ENCODE measurements at regions not wholly inside any gene's neighbourhood (a gene's known extent, or its start where the extent isn't known, plus 50 kb on each side); places are given as distances from the start of the nearest gene placed in this dataset.

DNA sequence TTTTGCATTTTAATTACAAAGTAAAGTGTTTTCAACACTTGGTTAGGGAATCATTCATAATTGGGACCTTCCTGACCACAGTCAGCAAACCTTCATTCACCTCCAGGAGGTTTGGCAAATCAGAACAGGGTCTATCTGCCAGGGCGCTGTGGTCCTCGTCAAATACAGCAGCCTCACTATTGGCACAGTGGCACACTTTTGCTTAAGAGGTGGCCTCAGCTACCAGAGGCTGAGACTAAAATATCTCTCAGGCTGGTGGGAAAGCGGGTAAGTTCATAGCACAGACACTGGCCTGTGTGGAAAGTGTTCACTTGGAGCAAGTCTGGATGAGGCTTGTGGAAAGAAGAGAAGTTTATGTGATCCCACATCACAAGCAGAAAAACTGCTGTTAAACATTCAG is 268.6 kb upstream of the DAPK1 start:
- intact Hi-C loops (cut with DNase I) = no loop called here
- H3K27ac ChIP-seq = no peak overlapping the region
- H3K27me3 ChIP-seq (ENCODE audit: low read depth) = no peaks in the 10 kb centered on the region
- H3K9me3 ChIP-seq = no peaks in the 10 kb centered on the region
- H3K4me1 ChIP-seq = no peaks in the 10 kb centered on the region
- TF ChIP-seq, protein P1, sequence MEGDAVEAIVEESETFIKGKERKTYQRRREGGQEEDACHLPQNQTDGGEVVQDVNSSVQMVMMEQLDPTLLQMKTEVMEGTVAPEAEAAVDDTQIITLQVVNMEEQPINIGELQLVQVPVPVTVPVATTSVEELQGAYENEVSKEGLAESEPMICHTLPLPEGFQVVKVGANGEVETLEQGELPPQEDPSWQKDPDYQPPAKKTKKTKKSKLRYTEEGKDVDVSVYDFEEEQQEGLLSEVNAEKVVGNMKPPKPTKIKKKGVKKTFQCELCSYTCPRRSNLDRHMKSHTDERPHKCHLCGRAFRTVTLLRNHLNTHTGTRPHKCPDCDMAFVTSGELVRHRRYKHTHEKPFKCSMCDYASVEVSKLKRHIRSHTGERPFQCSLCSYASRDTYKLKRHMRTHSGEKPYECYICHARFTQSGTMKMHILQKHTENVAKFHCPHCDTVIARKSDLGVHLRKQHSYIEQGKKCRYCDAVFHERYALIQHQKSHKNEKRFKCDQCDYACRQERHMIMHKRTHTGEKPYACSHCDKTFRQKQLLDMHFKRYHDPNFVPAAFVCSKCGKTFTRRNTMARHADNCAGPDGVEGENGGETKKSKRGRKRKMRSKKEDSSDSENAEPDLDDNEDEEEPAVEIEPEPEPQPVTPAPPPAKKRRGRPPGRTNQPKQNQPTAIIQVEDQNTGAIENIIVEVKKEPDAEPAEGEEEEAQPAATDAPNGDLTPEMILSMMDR (IDR thresholded peaks at IDR 0.05) = no peak
- ATAC-seq (no peak), DNase-seq (no peak)
- H3K4me3 ChIP-seq = no peak overlapping the region
- H3K36me3 ChIP-seq = no peaks in the 10 kb centered on the region

GRCh38 chr9:87233431-87233830 is 264.2 kb upstream of the DAPK1 start:
- intact Hi-C loops (cut with DNase I) = no loop called here
- Histone ChIP-seq H3K4me3 (no peak overlapping the region), H3K36me3 (no peaks in the 10 kb centered on the region), H3K4me1 (no peaks in the 10 kb centered on the region), H3K27ac (no peak overlapping the region), H3K9me3 (no peaks in the 10 kb centered on the region), H3K27me3 (ENCODE audit: low read depth) (peaks cover 3% of the 10 kb centered on the region)
- DNase-seq = no peak
- no peak for ATAC-seq
- TF ChIP-seq, protein P1 (IDR thresholded peaks at IDR 0.05) = no peak

DNA sequence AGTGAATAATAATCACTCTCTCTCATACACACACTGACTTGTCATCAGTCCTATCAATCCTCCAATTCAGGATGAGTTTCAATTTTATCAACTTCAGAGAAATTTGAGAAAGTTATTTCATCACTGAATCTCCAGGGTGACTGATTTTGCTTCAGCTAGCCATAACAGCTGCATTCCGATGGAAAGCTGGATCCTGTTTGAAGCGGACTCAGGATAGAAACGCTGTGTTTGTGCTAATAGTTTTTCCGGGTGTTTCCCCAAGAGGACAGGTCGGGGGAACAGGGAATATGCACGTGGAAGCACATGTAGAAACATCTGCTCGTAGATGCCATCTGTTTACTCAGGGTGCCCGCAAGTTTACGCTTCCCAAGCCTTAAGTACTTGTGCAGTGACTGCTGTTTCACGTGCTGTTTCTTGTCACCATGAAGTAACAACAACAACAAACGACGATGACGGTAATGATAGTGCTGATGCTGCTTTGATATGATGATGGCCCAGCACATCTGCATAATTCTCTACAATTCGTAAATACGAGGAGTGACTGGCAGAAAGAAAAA is 263.7 kb upstream of the DAPK1 start:
- no peak for DNase-seq
- intact Hi-C loops (cut with DNase I) = no loop called here
- TF ChIP-seq, protein P1 (IDR thresholded peaks at IDR 0.05) = no peak
- no peak overlapping the region for H3K27ac ChIP-seq
- no peaks in the 10 kb centered on the region for H3K4me1 ChIP-seq
- no peaks in the 10 kb centered on the region for H3K36me3 ChIP-seq
- H3K27me3 ChIP-seq (ENCODE audit: low read depth) = peaks cover 3% of the 10 kb centered on the region
- no peak for ATAC-seq
- no peak overlapping the region for H3K4me3 ChIP-seq
- H3K9me3 ChIP-seq = no peaks in the 10 kb centered on the region

DNA sequence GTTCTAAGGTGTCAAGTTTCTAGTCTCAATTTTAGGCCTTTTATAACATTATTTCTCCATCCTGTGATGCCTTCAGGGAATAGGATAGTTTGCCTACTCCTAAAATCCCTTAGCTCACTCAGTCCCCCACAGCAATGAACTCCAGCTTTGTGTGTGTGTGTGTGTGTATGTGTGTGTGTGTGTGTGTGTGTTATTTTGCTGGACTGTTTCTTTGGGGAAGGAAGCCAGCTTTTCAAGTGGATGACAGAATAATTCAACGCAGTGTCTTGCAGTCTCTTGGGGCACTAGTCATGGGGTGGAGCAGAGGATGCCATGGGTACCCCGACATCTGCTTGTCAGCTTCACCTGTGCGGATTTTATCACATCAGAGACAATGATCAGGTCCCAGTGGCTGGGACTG is 262.8 kb upstream of the DAPK1 start:
- H3K36me3 ChIP-seq = no peaks in the 10 kb centered on the region
- no peaks in the 10 kb centered on the region for H3K9me3 ChIP-seq
- ATAC-seq (no peak), DNase-seq (no peak)
- H3K27ac ChIP-seq = no peak overlapping the region
- TF ChIP-seq, protein P1 (IDR thresholded peaks at IDR 0.05) = no peak
- H3K4me1 ChIP-seq = no peaks in the 10 kb centered on the region
- H3K4me3 ChIP-seq = no peak overlapping the region
- H3K27me3 ChIP-seq (ENCODE audit: low read depth) = peaks cover 3% of the 10 kb centered on the region
- intact Hi-C loops (cut with DNase I) = no loop called here

- no peaks in the 10 kb centered on the region for H3K36me3 ChIP-seq
- peaks cover 3% of the 10 kb centered on the region for H3K27me3 ChIP-seq (ENCODE audit: low read depth)
- no peak overlapping the region for H3K27ac ChIP-seq
- ATAC-seq (no peak), DNase-seq (no peak)
- intact Hi-C loops (cut with DNase I) = no loop called here
- no peak overlapping the region for H3K4me3 ChIP-seq
- no peaks in the 10 kb centered on the region for H3K9me3 ChIP-seq
- no peaks in the 10 kb centered on the region for H3K4me1 ChIP-seq
- TF ChIP-seq, protein P1 (IDR thresholded peaks at IDR 0.05) = no peak
Measured at GRCh38 chr9:87236546-87236945, 261.1 kb upstream of the DAPK1 start.

DNA sequence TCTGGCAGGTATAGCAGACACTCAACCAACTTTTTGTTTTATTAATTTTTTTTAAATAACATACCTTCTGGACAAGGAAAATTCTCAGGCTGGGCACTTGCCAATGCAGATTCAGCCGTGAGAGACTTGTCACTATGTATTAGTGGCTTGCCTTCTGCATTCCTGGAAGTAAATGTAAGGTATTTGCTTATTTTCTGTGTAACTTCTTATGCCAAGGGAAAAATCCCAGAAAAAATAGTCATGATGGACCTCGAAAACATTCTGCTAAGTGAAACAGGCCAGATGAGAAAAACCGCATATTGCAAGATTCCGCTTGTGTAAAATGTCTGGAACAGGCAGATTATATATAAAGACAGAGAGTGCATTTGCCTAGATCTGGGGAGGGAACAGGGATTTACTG is 260.3 kb upstream of the DAPK1 start:
- intact Hi-C loops (cut with DNase I) = no loop called here
- H3K36me3 ChIP-seq = no peaks in the 10 kb centered on the region
- ATAC-seq (no peak), DNase-seq (no peak)
- TF ChIP-seq, protein P1 (IDR thresholded peaks at IDR 0.05) = no peak
- no peak overlapping the region for H3K4me3 ChIP-seq
- H3K4me1 ChIP-seq = no peaks in the 10 kb centered on the region
- H3K27ac ChIP-seq = no peak overlapping the region
- H3K9me3 ChIP-seq = no peaks in the 10 kb centered on the region
- H3K27me3 ChIP-seq (ENCODE audit: low read depth) = peaks cover 3% of the 10 kb centered on the region
